Tibial artery (tissue), 4 donors: ENCODE measurements at regions not wholly inside any gene's neighbourhood (a gene's known extent, or its start where the extent isn't known, plus 50 kb on each side); places are given as distances from the start of the nearest gene placed in this dataset.

Source experiments
- DNase-seq, 2 donors: peaks; one replicate each; pipeline ENCODE4 v3.0.0-alpha.2; 2019
- H3K27ac ChIP-seq, 2 donors: fragments of 200-600 bp; sonication (generic) in 1 of 2; 1 replicate in 1 of 2; 2 replicates in 1 of 2; pipeline ENCODE4 v1.5.1; 2018 to 2019; ENCODE audit warnings: mild to moderate bottlenecking in 1 of 2
- H3K27me3 ChIP-seq, 2 donors: fragments of 200-600 bp; sonication (generic) in 1 of 2; one replicate each; pipeline versions ENCODE4 v1.5.1 to v1.6.0; 2016 to 2019
- H3K36me3 ChIP-seq, 3 donors: fragments of 200-600 bp; sonication (generic) in 2 of 3; one replicate each; pipeline ENCODE4 v1.5.1; 2016 to 2019; ENCODE audit warnings: mild to moderate bottlenecking in 2 of 3
- H3K4me1 ChIP-seq, 4 donors: fragments of 200-600 bp; sonication (generic) in 2 of 4; 1 replicate in 3 of 4; 2 replicates in 1 of 4; pipeline ENCODE4 v1.5.1; 2016 to 2019
- H3K4me3 ChIP-seq, 2 donors: fragments of 200-600 bp; sonication (generic) in 1 of 2; 1 replicate in 1 of 2; 2 replicates in 1 of 2; pipeline ENCODE4 v1.5.1; 2018 to 2019; ENCODE audit warnings: mild to moderate bottlenecking in 2 of 2
- H3K9me3 ChIP-seq, 3 donors: fragments of 200-600 bp; sonication (generic) in 1 of 3; one replicate each; pipeline ENCODE4 v1.5.1; 2016 to 2019
- CTCF ChIP-seq, 2 experiments: fragments of 200-600 bp in 1 of 2; fragments of 450-650 bp in 1 of 2; IDR thresholded peaks; one replicate each; pipeline ENCODE4 v1.5.1; 2017 to 2019; ENCODE audit warnings: antibody characterized with exemption in 2 of 2, mild to moderate bottlenecking in 1 of 2, moderate library complexity in 1 of 2
- intact Hi-C: fragments of 100-400 bp; cut with DNase I; formaldehyde crosslinking; loops from one replicate; pipeline ENCODE4 v1.15.0; 2023; ENCODE audit warnings: low total_unique reads

GRCh38 chr14:54335569-54336155 lies 61.1 kb upstream of the CDKN3 start:
- DNase-seq = no peak
- intact Hi-C loops = no loop called here
- Histone ChIP-seq H3K27me3 (no peaks in the 10 kb centered on the region), H3K4me3 (no peak overlapping the region), H3K27ac (no peak overlapping the region), H3K4me1 (no peaks in the 10 kb centered on the region), H3K36me3 (no peaks in the 10 kb centered on the region), H3K9me3 (no peaks in the 10 kb centered on the region)
- TF ChIP-seq CTCF (IDR thresholded peaks at IDR 0.05) = no peak

- H3K27ac ChIP-seq = no peak overlapping the region
- no peak for TF ChIP-seq CTCF (IDR thresholded peaks at IDR 0.05)
- H3K4me1 ChIP-seq = no peaks in the 10 kb centered on the region
- no peak overlapping the region for H3K4me3 ChIP-seq
- H3K9me3 ChIP-seq = no peaks in the 10 kb centered on the region
- H3K27me3 ChIP-seq = no peaks in the 10 kb centered on the region
- DNase-seq = no peak
- intact Hi-C loops = no loop called here
- no peaks in the 10 kb centered on the region for H3K36me3 ChIP-seq
Observed at GRCh38 chr14:54337314-54337713, 59.5 kb upstream of the CDKN3 start.

GRCh38 chr14:54338696-54339317 lies 58.0 kb upstream of the CDKN3 start:
- peak; percentile 18 to 33 for TF ChIP-seq CTCF (IDR thresholded peaks at IDR 0.05)
- Histone ChIP-seq H3K36me3 (no peaks in the 10 kb centered on the region), H3K9me3 (no peaks in the 10 kb centered on the region), H3K27ac (no peak overlapping the region), H3K27me3 (no peaks in the 10 kb centered on the region), H3K4me1 (no peaks in the 10 kb centered on the region), H3K4me3 (no peak overlapping the region)
- intact Hi-C loops = no loop called here
- DNase-seq = no peak

- Histone ChIP-seq H3K9me3 (no peaks in the 10 kb centered on the region), H3K27me3 (no peaks in the 10 kb centered on the region), H3K36me3 (no peaks in the 10 kb centered on the region), H3K4me3 (no peak overlapping the region), H3K4me1 (no peaks in the 10 kb centered on the region), H3K27ac (no peak overlapping the region)
- intact Hi-C loops = loop anchor here (10.0 kb wide), 1 partner anchor 805 kb away; no protein-coding TSS in a partner anchor
- no peak for TF ChIP-seq CTCF (IDR thresholded peaks at IDR 0.05)
- no peak for DNase-seq
Observed at GRCh38 chr14:54339771-54340170, 57.0 kb upstream of the CDKN3 start.

GRCh38 chr14:54342806-54343205 lies 54.0 kb upstream of the CDKN3 start:
- Histone ChIP-seq H3K4me1 (no peaks in the 10 kb centered on the region), H3K4me3 (no peak overlapping the region), H3K9me3 (no peaks in the 10 kb centered on the region), H3K27me3 (no peaks in the 10 kb centered on the region), H3K36me3 (no peaks in the 10 kb centered on the region), H3K27ac (no peak overlapping the region)
- no peak for DNase-seq
- TF ChIP-seq CTCF (IDR thresholded peaks at IDR 0.05) = no peak
- intact Hi-C loops = loop anchor here (10.0 kb wide), 1 partner anchor 808 kb away; no protein-coding TSS in a partner anchor
